Hematopoietic multipotent progenitor cell treated with erythropoietin and hydrocortisone succinate and interleukin-3 and kit ligand, for 17 days (in vitro differentiated cells): ENCODE measurements at regions not wholly inside any gene's neighbourhood (a gene's known extent, or its start where the extent isn't known, plus 50 kb on each side); places are given as distances from the start of the nearest gene placed in this dataset.
A peak's percentile ranks its signal among the peaks of the same experiment; 100 is the strongest.
"Not testable (repeated sequence)": the region's sequence is repeated elsewhere in the genome, so short reads cannot be mapped to it uniquely, and the experiment has no call there.

Source experiments
- DNase-seq: peaks from one replicate; pipeline ENCODE4 v3.0.0-alpha.2; 2015; ENCODE audit warnings: low spot score

- no peak for DNase-seq
Measured at GRCh38 chr5:2102819-2103776, 220.4 kb upstream of the IRX4 start.

- no peak for DNase-seq
Measured at GRCh38 chr5:2101685-2102084, 219.0 kb upstream of the IRX4 start.

- DNase-seq = no peak
Measured at GRCh38 chr5:2096887-2097505, 214.3 kb upstream of the IRX4 start.

GRCh38 chr5:2095011-2095410 is 212.3 kb upstream of the IRX4 start:
- no peak for DNase-seq

GRCh38 chr5:2094616-2094995 is 211.9 kb upstream of the IRX4 start:
- DNase-seq = no peak

- DNase-seq = no peak
Measured at GRCh38 chr5:2093859-2094615, 211.3 kb upstream of the IRX4 start.

- DNase-seq = no peak
Measured at GRCh38 chr5:2091921-2092320, 209.2 kb upstream of the IRX4 start.

GRCh38 chr5:2087980-2088379 is 205.3 kb upstream of the IRX4 start:
- no peak for DNase-seq

GRCh38 chr5:2075365-2075764 is 192.6 kb upstream of the IRX4 start:
- DNase-seq = no peak

- DNase-seq = no peak
Measured at GRCh38 chr5:2071562-2071961, 188.8 kb upstream of the IRX4 start.

- not testable (repeated sequence) for DNase-seq
Measured at GRCh38 chr5:2070787-2071186, 188.1 kb upstream of the IRX4 start.

GRCh38 chr5:2068531-2068930 is 185.8 kb upstream of the IRX4 start:
- no peak for DNase-seq

- DNase-seq = no peak
Measured at GRCh38 chr5:2066373-2066772, 183.6 kb upstream of the IRX4 start.

- DNase-seq = not testable (repeated sequence)
Measured at GRCh38 chr5:2063380-2063779, 180.7 kb upstream of the IRX4 start.

- no peak for DNase-seq
Measured at GRCh38 chr5:2052687-2053086, 170.0 kb upstream of the IRX4 start.

- no peak for DNase-seq
Measured at GRCh38 chr5:2049876-2050275, 167.2 kb upstream of the IRX4 start.

GRCh38 chr5:2048664-2049063 is 165.9 kb upstream of the IRX4 start:
- DNase-seq = no peak

- no peak for DNase-seq
Measured at GRCh38 chr5:2047341-2047927, 164.7 kb upstream of the IRX4 start.

GRCh38 chr5:2044041-2044440 is 161.3 kb upstream of the IRX4 start:
- no peak for DNase-seq

- DNase-seq = no peak
Measured at GRCh38 chr5:2039180-2039531, 156.4 kb upstream of the IRX4 start.

- DNase-seq = peak; percentile 59
Measured at GRCh38 chr5:2038321-2039179, 155.8 kb upstream of the IRX4 start.

- no peak for DNase-seq
Measured at GRCh38 chr5:2036885-2037284, 154.2 kb upstream of the IRX4 start.
